HCT116 (cell line): ENCODE measurements at regions not wholly inside any gene's neighbourhood (a gene's known extent, or its start where the extent isn't known, plus 50 kb on each side); places are given as distances from the start of the nearest gene placed in this dataset.

Source experiments
- ATAC-seq: fragments of 200-7000 bp; cut with Tn5 transposase; 2 replicates; pipeline ENCODE4 v1.9.1; 2020; ENCODE audit warnings: mild to moderate bottlenecking, moderate library complexity
- BruUV-seq: library from RNA; stranded (reverse); fragments of 400-500 nt; replicated peaks from 2 replicates; lab custom pipeline; 2021; lab: Mats Ljungman, UMichigan
- CTCF ChIA-PET: fragments of 300-600 bp; sonication (Branson Sonifier 250); formaldehyde crosslinking; loops from one replicate; lab custom pipeline; 2021; ENCODE audit warnings: antibody characterized with exemption; lab: Charles Lee
- POLR2A ChIA-PET: fragments of 300-600, 350-600 bp; sonication (Branson Sonifier 250); formaldehyde crosslinking; loops from one replicate; lab custom pipeline; 2021; ENCODE audit warnings: antibody characterized with exemption; lab: Charles Lee
- RAD21 ChIA-PET, 2 experiments: fragments of 300-600 bp; sonication (Branson Sonifier 250); formaldehyde crosslinking; loops; one replicate each; lab custom pipeline; 2023; ENCODE audit warnings: low total read pairs in 2 of 2; ENCODE audit not compliant: uncharacterized antibody in 2 of 2, unreplicated experiment in 2 of 2, low non-redundant PET in 1 of 2; lab: Charles Lee
- DNase-seq: peaks from one replicate; pipeline ENCODE4 v3.0.0-alpha.2; 2010; ENCODE audit warnings: low read depth, low spot score
- H2AFZ ChIP-seq: fragments of 200-600 bp; shearing (Covaris generic), sonication (generic); 2 replicates; pipeline ENCODE4 v1.6.1; 2017; ENCODE audit warnings: low read depth, mixed run types, mixed read lengths, antibody characterized with exemption, low read length; ENCODE audit not compliant: poor library complexity, severe bottlenecking
- H3K27ac ChIP-seq: 2 replicates; pipeline ENCODE4 v1.5.1; 2012; ENCODE audit warnings: low read depth, low read length
- H3K27me3 ChIP-seq: fragments of 200-600 bp; sonication (generic); 2 replicates; pipeline ENCODE4 v1.6.1; 2016; ENCODE audit warnings: mixed run types, low read length, mixed read lengths; ENCODE audit not compliant: insufficient read depth
- H3K36me3 ChIP-seq, 2 experiments: fragments of 200-500 bp in 1 of 2; fragments of 200-600 bp in 1 of 2; sonication (Bioruptor generic) in 1 of 2; sonication (generic) in 1 of 2; 2 replicates each; pipeline versions ENCODE4 v1.5.1 to v1.6.1; 2014 to 2016; ENCODE audit warnings: low read length in 2 of 2, inconsistent platforms in 1 of 2, mixed read lengths in 1 of 2, mixed run types in 1 of 2; ENCODE audit not compliant: insufficient read depth in 2 of 2, control insufficient read depth in 1 of 2
- H3K4me1 ChIP-seq, 2 experiments: fragments of 200-600 bp in 1 of 2; sonication (generic) in 1 of 2; 2 replicates each; pipeline versions ENCODE4 v1.5.1 to v1.6.1; 2012 to 2017; ENCODE audit warnings: low read length in 2 of 2, inconsistent platforms in 1 of 2, mild to moderate bottlenecking in 1 of 2, mixed read lengths in 1 of 2, mixed run types in 1 of 2, moderate library complexity in 1 of 2; ENCODE audit not compliant: insufficient read depth in 2 of 2, control insufficient read depth in 1 of 2
- H3K4me2 ChIP-seq: fragments of 200-600 bp; sonication (generic); 2 replicates; pipeline ENCODE4 v1.6.1; 2017; ENCODE audit warnings: mixed run types, low read length, mixed read lengths
- H3K4me3 ChIP-seq, 2 experiments: fragments of 200-600 bp in 1 of 2; sonication (generic) in 1 of 2; replicated peaks in 1 of 2; 2 replicates each; pipeline ENCODE4 v1.5.1; 2011 to 2016; ENCODE audit warnings: low read length in 2 of 2, control low read depth in 1 of 2, low read depth in 1 of 2, mild to moderate bottlenecking in 1 of 2, mixed read lengths in 1 of 2, mixed run types in 1 of 2
- H3K79me2 ChIP-seq: fragments of 200-600 bp; sonication (generic); 2 replicates; pipeline ENCODE4 v1.6.1; 2017; ENCODE audit warnings: mild to moderate bottlenecking, mixed run types, low read length, moderate library complexity, mixed read lengths; ENCODE audit not compliant: insufficient read depth
- H3K9ac ChIP-seq: fragments of 200-600 bp; sonication (generic); 2 replicates; pipeline ENCODE4 v1.6.1; 2016; ENCODE audit warnings: low read length, mixed read lengths
- H3K9me2 ChIP-seq: fragments of 200-600 bp; sonication (generic), shearing (Covaris generic); 2 replicates; pipeline ENCODE4 v1.6.1; 2017; ENCODE audit warnings: mixed run types, mild to moderate bottlenecking, moderate library complexity; ENCODE audit not compliant: insufficient read depth
- H3K9me3 ChIP-seq, 2 experiments: fragments of 200-500 bp in 1 of 2; fragments of 200-600 bp in 1 of 2; sonication (Bioruptor generic) in 1 of 2; sonication (generic) in 1 of 2; 2 replicates each; pipeline ENCODE4 v1.6.1; 2014 to 2017; ENCODE audit warnings: low read length in 2 of 2, mixed read lengths in 2 of 2, inconsistent platforms in 1 of 2, low read depth in 1 of 2, mild to moderate bottlenecking in 1 of 2, mixed run types in 1 of 2, moderate library complexity in 1 of 2; ENCODE audit not compliant: control insufficient read depth in 1 of 2, insufficient read depth in 1 of 2
- H4K20me1 ChIP-seq: fragments of 200-600 bp; sonication (generic), shearing (Covaris generic); 2 replicates; pipeline ENCODE4 v1.6.1; 2017; ENCODE audit warnings: mixed run types, mild to moderate bottlenecking, moderate library complexity; ENCODE audit not compliant: insufficient read depth
- CBX3 ChIP-seq: IDR thresholded peaks from 2 replicates; pipeline ENCODE4 v1.6.1; 2012; ENCODE audit warnings: low read depth
- CEBPB ChIP-seq: IDR thresholded peaks from 2 replicates; pipeline ENCODE4 v1.6.1; 2012; ENCODE audit warnings: low read depth
- EGR1 ChIP-seq: IDR thresholded peaks from 2 replicates; pipeline ENCODE4 v1.6.1; 2012; ENCODE audit warnings: low read depth
- ELF1 ChIP-seq: IDR thresholded peaks from 2 replicates; pipeline ENCODE4 v1.6.1; 2012; ENCODE audit warnings: low read depth, borderline replicate concordance
- EZH2 ChIP-seq: fragments of 200-600 bp; sonication (generic); IDR thresholded peaks from 2 replicates; pipeline ENCODE4 v1.6.1; 2017; ENCODE audit warnings: antibody characterized with exemption, mixed run types
- EZH2phosphoT487 ChIP-seq: fragments of 200-600 bp; IDR thresholded peaks from 2 replicates; pipeline ENCODE4 v1.6.1; 2018; ENCODE audit warnings: antibody characterized with exemption, borderline replicate concordance
- JUND ChIP-seq: IDR thresholded peaks from 2 replicates; pipeline ENCODE4 v1.6.1; 2012
- POLR2AphosphoS5 ChIP-seq: IDR thresholded peaks from 2 replicates; pipeline ENCODE4 v1.6.1; 2011; ENCODE audit warnings: mild to moderate bottlenecking, low read depth, low read length, moderate library complexity
- SIN3A ChIP-seq: IDR thresholded peaks from 2 replicates; pipeline ENCODE4 v1.6.1; 2012; ENCODE audit warnings: low read depth
- SP1 ChIP-seq: IDR thresholded peaks from 2 replicates; pipeline ENCODE4 v1.6.1; 2012; ENCODE audit warnings: low read depth
- SRF ChIP-seq: IDR thresholded peaks from 2 replicates; pipeline ENCODE4 v1.6.1; 2012; ENCODE audit warnings: low read depth
- TCF7L2 ChIP-seq: IDR thresholded peaks from 2 replicates; pipeline ENCODE4 v1.7.0; 2011; ENCODE audit warnings: borderline replicate concordance, inconsistent platforms; ENCODE audit not compliant: insufficient read depth, insufficient read length; ENCODE audit errors: extremely low read depth
- YY1 ChIP-seq: IDR thresholded peaks from 2 replicates; pipeline ENCODE4 v1.6.1; 2011; ENCODE audit warnings: low read length, low read depth, moderate library complexity, mild to moderate bottlenecking; ENCODE audit not compliant: insufficient replicate concordance; ENCODE audit errors: extremely low read depth
- ZFX ChIP-seq: fragments of 450-650 bp; IDR thresholded peaks from 2 replicates; pipeline ENCODE4 v1.6.1; 2017
- ZNF274 ChIP-seq: fragments of 200-500 bp; sonication (Bioruptor generic); IDR thresholded peaks from 2 replicates; pipeline ENCODE4 v1.6.1; 2014; ENCODE audit warnings: mild to moderate bottlenecking, low read depth, low read length, inconsistent platforms
- intact Hi-C: fragments of 100-400 bp; cut with micrococcal nuclease; formaldehyde crosslinking; loops from 2 replicates; pipeline ENCODE4 v1.10.0; 2022
- TF ChIP-seq, protein P1 (sequence below): IDR thresholded peaks from 2 replicates; pipeline ENCODE4 v1.6.1; 2012
- TF ChIP-seq, protein P2 (sequence below): IDR thresholded peaks from 2 replicates; pipeline ENCODE4 v1.6.1; 2012; ENCODE audit warnings: low read depth
- TF ChIP-seq, protein P3 (sequence below): IDR thresholded peaks from 2 replicates; pipeline ENCODE4 v1.6.1; 2012

DNA sequence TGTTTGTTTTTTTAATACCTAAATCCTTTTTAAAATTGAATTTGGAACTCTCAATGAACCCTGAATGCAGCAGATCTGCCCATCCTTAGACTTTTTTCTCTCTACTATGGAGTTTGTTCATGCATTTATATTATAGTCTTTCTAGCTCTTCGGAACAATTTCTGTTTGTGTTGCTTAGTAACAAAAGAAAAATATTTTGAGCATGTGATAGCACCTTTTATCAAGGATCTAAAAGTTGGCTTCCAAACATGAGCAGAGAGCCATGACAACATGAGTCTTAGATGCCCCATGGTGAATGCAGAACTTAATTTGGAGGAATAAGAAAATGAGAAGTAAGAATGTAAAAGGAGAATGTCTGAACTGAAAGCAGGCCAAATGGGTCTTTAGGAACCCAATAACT lies 133.7 kb downstream of the EDN1 start:
- ChIA-PET CTCF (no interaction called here), RAD21 (no interaction called here), POLR2A (no interaction called here)
- H3K9ac ChIP-seq: no peak overlapping the region
- no peak overlapping the region for H2AFZ ChIP-seq
- no peak overlapping the region for H3K27ac ChIP-seq
- H3K4me1 ChIP-seq: no peaks in the 10 kb centered on the region
- H3K36me3 ChIP-seq: no peaks in the 10 kb centered on the region
- ATAC-seq: no peak
- no peaks in the 10 kb centered on the region for H3K79me2 ChIP-seq
- intact Hi-C loops: no loop called here
- DNase-seq: no peak
- no peaks in the 10 kb centered on the region for H4K20me1 ChIP-seq
- TF ChIP-seq, protein P1, sequence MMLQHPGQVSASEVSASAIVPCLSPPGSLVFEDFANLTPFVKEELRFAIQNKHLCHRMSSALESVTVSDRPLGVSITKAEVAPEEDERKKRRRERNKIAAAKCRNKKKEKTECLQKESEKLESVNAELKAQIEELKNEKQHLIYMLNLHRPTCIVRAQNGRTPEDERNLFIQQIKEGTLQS: no peak
- TF ChIP-seq SP1 (no peak), EZH2 (no peak), JUND (no peak), EZH2phosphoT487 (no peak), CBX3 (no peak), POLR2AphosphoS5 (no peak), YY1 (no peak), SRF (no peak), CEBPB (no peak), ZFX (no peak), EGR1 (no peak), SIN3A (no peak), TCF7L2 (no peak), ZNF274 (no peak), ELF1 (no peak)
- TF ChIP-seq, protein P2, sequence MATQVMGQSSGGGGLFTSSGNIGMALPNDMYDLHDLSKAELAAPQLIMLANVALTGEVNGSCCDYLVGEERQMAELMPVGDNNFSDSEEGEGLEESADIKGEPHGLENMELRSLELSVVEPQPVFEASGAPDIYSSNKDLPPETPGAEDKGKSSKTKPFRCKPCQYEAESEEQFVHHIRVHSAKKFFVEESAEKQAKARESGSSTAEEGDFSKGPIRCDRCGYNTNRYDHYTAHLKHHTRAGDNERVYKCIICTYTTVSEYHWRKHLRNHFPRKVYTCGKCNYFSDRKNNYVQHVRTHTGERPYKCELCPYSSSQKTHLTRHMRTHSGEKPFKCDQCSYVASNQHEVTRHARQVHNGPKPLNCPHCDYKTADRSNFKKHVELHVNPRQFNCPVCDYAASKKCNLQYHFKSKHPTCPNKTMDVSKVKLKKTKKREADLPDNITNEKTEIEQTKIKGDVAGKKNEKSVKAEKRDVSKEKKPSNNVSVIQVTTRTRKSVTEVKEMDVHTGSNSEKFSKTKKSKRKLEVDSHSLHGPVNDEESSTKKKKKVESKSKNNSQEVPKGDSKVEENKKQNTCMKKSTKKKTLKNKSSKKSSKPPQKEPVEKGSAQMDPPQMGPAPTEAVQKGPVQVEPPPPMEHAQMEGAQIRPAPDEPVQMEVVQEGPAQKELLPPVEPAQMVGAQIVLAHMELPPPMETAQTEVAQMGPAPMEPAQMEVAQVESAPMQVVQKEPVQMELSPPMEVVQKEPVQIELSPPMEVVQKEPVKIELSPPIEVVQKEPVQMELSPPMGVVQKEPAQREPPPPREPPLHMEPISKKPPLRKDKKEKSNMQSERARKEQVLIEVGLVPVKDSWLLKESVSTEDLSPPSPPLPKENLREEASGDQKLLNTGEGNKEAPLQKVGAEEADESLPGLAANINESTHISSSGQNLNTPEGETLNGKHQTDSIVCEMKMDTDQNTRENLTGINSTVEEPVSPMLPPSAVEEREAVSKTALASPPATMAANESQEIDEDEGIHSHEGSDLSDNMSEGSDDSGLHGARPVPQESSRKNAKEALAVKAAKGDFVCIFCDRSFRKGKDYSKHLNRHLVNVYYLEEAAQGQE: no peak
- TF ChIP-seq, protein P3, sequence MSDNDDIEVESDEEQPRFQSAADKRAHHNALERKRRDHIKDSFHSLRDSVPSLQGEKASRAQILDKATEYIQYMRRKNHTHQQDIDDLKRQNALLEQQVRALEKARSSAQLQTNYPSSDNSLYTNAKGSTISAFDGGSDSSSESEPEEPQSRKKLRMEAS: no peak
- TF ChIP-seq, all 23 proteins: peak for 0
- BruUV-seq: no TSS peak
- Histone ChIP-seq H3K4me3 (no peak overlapping the region), H3K9me2 (no peaks in the 10 kb centered on the region), H3K9me3 (peaks cover 0 to 4% of the 10 kb centered on the region in 2 experiments; a peak in 1 of 4 replicates), H3K27me3 (no peaks in the 10 kb centered on the region), H3K4me2 (no peak overlapping the region)
